Neural progenitor cell (in vitro differentiated cells): ENCODE measurements at regions not wholly inside any gene's neighbourhood (a gene's known extent, or its start where the extent isn't known, plus 50 kb on each side); places are given as distances from the start of the nearest gene placed in this dataset.
"Not testable (repeated sequence)": the region's sequence is repeated elsewhere in the genome, so short reads cannot be mapped to it uniquely, and the experiment has no call there.

Experiments
- DNase-seq: peaks from one replicate; pipeline ENCODE4 v3.0.0-alpha.2; 2016; ENCODE audit warnings: low spot score
- H2AFZ ChIP-seq: fragments of 200-600 bp; sonication (generic); replicated peaks from 2 replicates; pipeline ENCODE4 v1.6.1; 2016; ENCODE audit warnings: antibody characterized with exemption
- H3F3A ChIP-seq: fragments of 200-600 bp; sonication (generic); 2 replicates; pipeline ENCODE4 v1.6.1; 2016; ENCODE audit warnings: antibody characterized with exemption, low read depth
- H3K27ac ChIP-seq: fragments of 200-600 bp; sonication (generic); 2 replicates; pipeline ENCODE4 v1.5.1; 2016; ENCODE audit warnings: mild to moderate bottlenecking
- H3K27me3 ChIP-seq: fragments of 200-600 bp; sonication (generic); 2 replicates; pipeline ENCODE4 v1.6.1; 2016; ENCODE audit warnings: mild to moderate bottlenecking, moderate library complexity
- H3K36me3 ChIP-seq: fragments of 200-600 bp; sonication (generic); 2 replicates; pipeline ENCODE4 v1.5.1; 2016
- H3K4me1 ChIP-seq: fragments of 200-600 bp; sonication (generic); 2 replicates; pipeline ENCODE4 v1.6.1; 2016; ENCODE audit warnings: mixed run types
- H3K4me2 ChIP-seq: fragments of 200-600 bp; sonication (generic); 2 replicates; pipeline ENCODE4 v1.6.1; 2016
- H3K4me3 ChIP-seq: fragments of 200-600 bp; sonication (generic); 2 replicates; pipeline ENCODE4 v1.5.1; 2016
- H3K79me2 ChIP-seq: fragments of 200-600 bp; sonication (generic); 2 replicates; pipeline ENCODE4 v1.6.1; 2016; ENCODE audit warnings: low read depth
- H3K9ac ChIP-seq: fragments of 200-600 bp; sonication (generic); 2 replicates; pipeline ENCODE4 v1.6.1; 2016
- H3K9me3 ChIP-seq: fragments of 200-600 bp; sonication (generic); 2 replicates; pipeline ENCODE4 v1.5.1; 2016; ENCODE audit warnings: low read depth
- H4K20me1 ChIP-seq: fragments of 200-600 bp; sonication (generic); 2 replicates; pipeline ENCODE4 v1.6.1; 2016; ENCODE audit warnings: low read depth
- H3K27ac Mint-ChIP-seq: 3 replicates; pipeline ENCODE4 v1.8.0; 2021; ENCODE audit warnings: mixed read lengths
- H3K27me3 Mint-ChIP-seq: 2 replicates; pipeline ENCODE4 v1.8.0; 2022; ENCODE audit warnings: low read depth, mild to moderate bottlenecking, inconsistent platforms, moderate library complexity, mixed read lengths; ENCODE audit not compliant: insufficient read depth
- H3K36me3 Mint-ChIP-seq: 3 replicates; pipeline ENCODE4 v1.8.0; 2021; ENCODE audit warnings: mixed read lengths
- H3K4me1 Mint-ChIP-seq: 3 replicates; pipeline ENCODE4 v1.8.0; 2021; ENCODE audit warnings: mixed read lengths
- H3K4me3 Mint-ChIP-seq: 3 replicates; pipeline ENCODE4 v1.8.0; 2021; ENCODE audit warnings: mild to moderate bottlenecking, moderate library complexity, mixed read lengths
- H3K9me3 Mint-ChIP-seq: 3 replicates; pipeline ENCODE4 v1.8.0; 2020; ENCODE audit warnings: mixed read lengths
- EZH2 ChIP-seq: fragments of 200-600 bp; sonication (generic); IDR thresholded peaks from 2 replicates; pipeline ENCODE4 v1.6.1; 2017; ENCODE audit warnings: antibody characterized with exemption, mild to moderate bottlenecking, moderate library complexity
- EZH2phosphoT487 ChIP-seq: fragments of 200-600 bp; sonication (generic); IDR thresholded peaks from 2 replicates; pipeline ENCODE4 v1.6.1; 2017; ENCODE audit warnings: antibody characterized with exemption
- TF ChIP-seq, protein P1 (sequence below): fragments of 200-600 bp; sonication (generic); IDR thresholded peaks from 2 replicates; pipeline ENCODE4 v1.5.1; 2017; ENCODE audit warnings: antibody characterized with exemption, mild to moderate bottlenecking

DNA sequence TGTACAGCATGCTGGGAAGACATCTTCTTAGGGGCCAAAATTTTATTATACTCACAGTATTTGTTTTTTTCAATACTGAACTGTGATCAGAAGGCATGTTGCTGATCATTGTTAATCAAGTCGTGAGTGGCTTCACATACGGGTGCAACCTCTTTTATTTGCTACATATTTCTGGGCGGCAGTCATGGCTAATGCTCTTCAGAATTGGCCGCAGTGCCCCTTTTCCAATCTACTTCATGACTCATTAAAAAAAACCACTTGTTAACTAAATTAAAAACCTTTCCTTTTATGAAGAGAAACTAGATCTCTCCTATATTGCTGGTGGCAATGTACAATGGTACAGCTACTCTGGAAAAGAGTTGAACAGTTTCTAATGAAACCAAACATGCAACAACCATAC lies 101.5 kb upstream of the C1GALT1C1 start:
- H3K27ac ChIP-seq, result no peak overlapping the region
- no peaks in the 10 kb centered on the region for H3K79me2 ChIP-seq
- Mint-ChIP-seq H3K27me3 (peaks cover 3% of the 10 kb centered on the region), H3K36me3 (no peaks in the 10 kb centered on the region), H3K27ac (no peak overlapping the region), H3K4me3 (no peak overlapping the region), H3K9me3 (peaks cover 13% of the 10 kb centered on the region), H3K4me1 (no peaks in the 10 kb centered on the region)
- no peaks in the 10 kb centered on the region for H3K36me3 ChIP-seq
- no peak overlapping the region for H3K4me2 ChIP-seq
- no peaks in the 10 kb centered on the region for H3K9me3 ChIP-seq
- no peak overlapping the region for H2AFZ ChIP-seq
- no peaks in the 10 kb centered on the region for H4K20me1 ChIP-seq
- no peak for TF ChIP-seq EZH2
- TF ChIP-seq EZH2phosphoT487, result no peak
- TF ChIP-seq, protein P1, sequence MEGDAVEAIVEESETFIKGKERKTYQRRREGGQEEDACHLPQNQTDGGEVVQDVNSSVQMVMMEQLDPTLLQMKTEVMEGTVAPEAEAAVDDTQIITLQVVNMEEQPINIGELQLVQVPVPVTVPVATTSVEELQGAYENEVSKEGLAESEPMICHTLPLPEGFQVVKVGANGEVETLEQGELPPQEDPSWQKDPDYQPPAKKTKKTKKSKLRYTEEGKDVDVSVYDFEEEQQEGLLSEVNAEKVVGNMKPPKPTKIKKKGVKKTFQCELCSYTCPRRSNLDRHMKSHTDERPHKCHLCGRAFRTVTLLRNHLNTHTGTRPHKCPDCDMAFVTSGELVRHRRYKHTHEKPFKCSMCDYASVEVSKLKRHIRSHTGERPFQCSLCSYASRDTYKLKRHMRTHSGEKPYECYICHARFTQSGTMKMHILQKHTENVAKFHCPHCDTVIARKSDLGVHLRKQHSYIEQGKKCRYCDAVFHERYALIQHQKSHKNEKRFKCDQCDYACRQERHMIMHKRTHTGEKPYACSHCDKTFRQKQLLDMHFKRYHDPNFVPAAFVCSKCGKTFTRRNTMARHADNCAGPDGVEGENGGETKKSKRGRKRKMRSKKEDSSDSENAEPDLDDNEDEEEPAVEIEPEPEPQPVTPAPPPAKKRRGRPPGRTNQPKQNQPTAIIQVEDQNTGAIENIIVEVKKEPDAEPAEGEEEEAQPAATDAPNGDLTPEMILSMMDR, result no peak
- H3F3A ChIP-seq, result no peaks in the 10 kb centered on the region
- H3K4me3 ChIP-seq, result no peak overlapping the region
- DNase-seq, result no peak
- no peaks in the 10 kb centered on the region for H3K4me1 ChIP-seq
- H3K27me3 ChIP-seq, result no peaks in the 10 kb centered on the region
- H3K9ac ChIP-seq, result no peak overlapping the region

DNA sequence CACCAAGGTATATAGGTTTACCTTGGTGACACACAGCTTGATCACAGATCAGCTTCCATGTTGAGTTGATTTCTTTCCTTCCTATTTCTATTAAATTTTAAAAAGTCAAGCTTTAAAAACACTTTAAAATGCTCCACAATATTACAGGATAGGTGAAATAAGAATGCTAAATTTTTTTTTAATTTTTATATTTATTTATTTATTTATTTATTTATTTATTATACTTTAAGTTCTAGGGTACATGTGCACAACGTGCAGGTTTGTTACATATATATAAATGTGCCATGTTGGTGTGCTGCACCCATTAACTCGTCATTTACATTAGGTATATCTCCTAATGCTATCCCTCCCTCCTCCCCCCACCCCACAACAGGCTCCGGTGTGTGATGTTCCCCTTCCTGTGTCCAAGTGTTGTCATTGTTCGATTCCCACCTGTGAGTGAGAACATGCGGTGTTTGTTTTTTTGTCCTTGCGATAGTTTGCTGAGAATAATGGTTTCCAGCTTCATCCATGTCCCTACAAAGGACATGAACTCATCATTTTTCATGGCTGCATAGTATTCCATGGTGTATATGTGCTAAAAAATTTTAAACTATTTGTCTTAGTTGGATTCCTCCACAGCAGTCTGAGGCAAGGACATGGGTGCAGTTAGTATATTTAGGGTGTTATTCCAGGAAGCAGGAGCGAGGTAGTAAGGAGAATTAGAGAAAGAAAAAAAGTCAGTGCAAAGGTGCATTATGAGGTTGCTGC lies 99.8 kb upstream of the C1GALT1C1 start:
- not testable (repeated sequence) for H3K4me1 ChIP-seq, H4K20me1 ChIP-seq, H3K27ac Mint-ChIP-seq, H3K36me3 ChIP-seq, H3K27me3 ChIP-seq, H3K9me3 ChIP-seq, H3K9ac ChIP-seq, H3K36me3 Mint-ChIP-seq, H3K27ac ChIP-seq, H3K4me2 ChIP-seq, H3K4me3 Mint-ChIP-seq, H3K79me2 ChIP-seq, DNase-seq, H3K4me1 Mint-ChIP-seq, H3K27me3 Mint-ChIP-seq, H2AFZ ChIP-seq, H3K4me3 ChIP-seq, H3F3A ChIP-seq
- H3K9me3 Mint-ChIP-seq, result peaks cover 13% of the 10 kb centered on the region

DNA sequence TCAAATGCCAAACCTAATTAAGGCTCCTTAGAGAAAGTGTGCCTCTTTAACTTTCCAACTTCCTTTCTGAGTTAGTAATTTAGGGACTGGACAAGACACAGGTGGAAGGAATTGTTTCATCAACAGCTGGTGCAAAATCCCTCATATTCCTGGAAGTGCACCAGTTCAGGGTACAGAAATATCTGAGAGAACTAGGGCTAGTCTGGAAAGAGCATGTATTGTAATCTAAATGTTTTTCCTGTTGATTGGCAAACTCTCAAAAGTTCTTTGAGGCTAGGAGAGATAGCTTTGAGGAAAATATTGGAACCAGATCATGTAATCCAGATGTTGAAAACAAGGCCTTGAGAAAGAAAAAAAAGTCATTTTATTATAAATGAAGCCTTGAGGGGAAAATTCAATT lies 98.1 kb upstream of the C1GALT1C1 start:
- Mint-ChIP-seq H3K36me3 (no peaks in the 10 kb centered on the region), H3K4me1 (no peaks in the 10 kb centered on the region), H3K27ac (no peak overlapping the region)

DNA sequence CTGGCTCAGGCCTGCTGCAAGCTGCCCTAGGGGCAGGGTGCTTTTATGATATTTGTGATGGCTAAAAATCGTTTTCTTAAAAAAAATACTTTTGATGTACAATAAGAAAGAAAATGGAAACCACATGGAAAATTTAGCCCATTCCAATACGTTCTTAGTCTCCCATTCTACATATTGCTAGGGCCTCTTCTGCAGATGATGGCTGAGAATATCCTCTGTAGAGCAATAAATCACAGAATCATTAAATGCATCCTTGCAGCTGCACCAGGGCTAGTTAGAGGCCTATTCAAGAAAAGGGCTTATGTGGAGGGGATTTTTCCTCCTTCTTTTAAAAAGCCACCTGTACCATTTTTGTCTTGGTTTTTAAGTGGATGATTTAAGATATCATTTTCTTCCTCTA lies 97.6 kb upstream of the C1GALT1C1 start:
- H3K27me3 ChIP-seq, result no peaks in the 10 kb centered on the region
- Mint-ChIP-seq H3K27me3 (peaks cover 3% of the 10 kb centered on the region), H3K36me3 (no peaks in the 10 kb centered on the region), H3K4me3 (no peak overlapping the region), H3K9me3 (peaks cover 9% of the 10 kb centered on the region), H3K27ac (no peak overlapping the region), H3K4me1 (no peaks in the 10 kb centered on the region)
- H2AFZ ChIP-seq, result no peak overlapping the region
- H3K4me2 ChIP-seq, result no peak overlapping the region
- no peaks in the 10 kb centered on the region for H3K4me1 ChIP-seq
- peaks cover 4% of the 10 kb centered on the region for H3K9me3 ChIP-seq
- H3K4me3 ChIP-seq, result no peak overlapping the region
- no peak overlapping the region for H3K27ac ChIP-seq
- H3K9ac ChIP-seq, result no peak overlapping the region
- DNase-seq, result no peak
- no peaks in the 10 kb centered on the region for H3F3A ChIP-seq
- H4K20me1 ChIP-seq, result no peaks in the 10 kb centered on the region
- TF ChIP-seq EZH2phosphoT487 (no peak), EZH2 (no peak)
- TF ChIP-seq, protein P1, result no peak
- H3K79me2 ChIP-seq, result no peaks in the 10 kb centered on the region
- no peaks in the 10 kb centered on the region for H3K36me3 ChIP-seq

More for the DNA sequence above, 98.1 kb upstream of the C1GALT1C1 start:
- H3K4me1 ChIP-seq, result no peaks in the 10 kb centered on the region
- H3K4me3 Mint-ChIP-seq, result no peak overlapping the region
- H3K27ac ChIP-seq, result no peak overlapping the region
- H3K27me3 ChIP-seq, result no peaks in the 10 kb centered on the region
- peaks cover 3% of the 10 kb centered on the region for H3K27me3 Mint-ChIP-seq
- no peak overlapping the region for H2AFZ ChIP-seq
- no peak overlapping the region for H3K4me3 ChIP-seq
- no peaks in the 10 kb centered on the region for H3F3A ChIP-seq
- peaks cover 4% of the 10 kb centered on the region for H3K9me3 ChIP-seq
- no peaks in the 10 kb centered on the region for H3K36me3 ChIP-seq
- H3K79me2 ChIP-seq, result no peaks in the 10 kb centered on the region
- peaks cover 9% of the 10 kb centered on the region for H3K9me3 Mint-ChIP-seq
- H3K9ac ChIP-seq, result no peak overlapping the region
- no peak for TF ChIP-seq EZH2
- TF ChIP-seq, protein P1, result no peak
- TF ChIP-seq EZH2phosphoT487, result no peak
- no peak overlapping the region for H3K4me2 ChIP-seq
- H4K20me1 ChIP-seq, result no peaks in the 10 kb centered on the region
- no peak for DNase-seq
